ENCODE measurements at regions not wholly inside any gene's neighbourhood (a gene's known extent, or its start where the extent isn't known, plus 50 kb on each side); places are given as distances from the start of the nearest gene placed in this dataset.

DNA sequence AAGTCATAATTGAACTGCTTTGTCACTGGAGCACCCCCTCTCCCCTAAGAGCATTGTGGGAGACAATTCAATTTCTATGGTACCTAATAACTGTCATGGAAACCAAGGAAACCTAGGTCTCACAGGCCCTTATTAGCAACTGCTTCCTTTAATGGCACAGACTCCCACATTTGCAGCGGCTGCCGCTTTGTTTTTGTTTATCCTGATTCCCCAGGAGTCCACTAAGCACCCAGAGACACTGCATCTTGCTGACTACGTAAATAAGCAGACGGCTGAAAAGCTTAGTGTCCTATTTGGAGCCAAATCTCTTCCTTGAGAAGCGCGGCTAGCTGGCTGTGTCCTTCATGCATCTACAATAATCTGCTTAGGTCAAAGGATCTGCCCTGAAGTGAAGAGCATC lies 494.4 kb downstream of the TMA16 start:
- no peaks in the 10 kb centered on the region for H3K23me2 ChIP-seq (ENCODE audit: insufficient read length, low read depth, low read length, poor library complexity, severe bottlenecking)
- no peak overlapping the region for H2BK20ac ChIP-seq (ENCODE audit: low read depth, low read length, poor library complexity, severe bottlenecking)
- H4K91ac ChIP-seq (ENCODE audit: insufficient read length, low read depth, low read length) = no peak overlapping the region
- Mint-ChIP-seq H3K4me3 (no peak overlapping the region), H3K27ac (peak overlapping the region; percentile 2 to 73 (median 2); a peak in 4 of 7 replicates), H3K9me3 (no peaks in the 10 kb centered on the region), H3K4me1 (peaks cover 28 to 37% of the 10 kb centered on the region in 2 experiments), H3K36me3 (ENCODE audit: insufficient read depth in 1 of 3, low read depth in 3 of 3) (no peaks in the 10 kb centered on the region; a peak in 1 of 7 replicates), H3K27me3 (ENCODE audit: low read depth) (no peaks in the 10 kb centered on the region)
- peak overlapping the region; percentile 24; the same call in 1 of the 2 replicates for H3K14ac ChIP-seq (ENCODE audit: insufficient read depth, low read length)
- TF ChIP-seq, protein P1, sequence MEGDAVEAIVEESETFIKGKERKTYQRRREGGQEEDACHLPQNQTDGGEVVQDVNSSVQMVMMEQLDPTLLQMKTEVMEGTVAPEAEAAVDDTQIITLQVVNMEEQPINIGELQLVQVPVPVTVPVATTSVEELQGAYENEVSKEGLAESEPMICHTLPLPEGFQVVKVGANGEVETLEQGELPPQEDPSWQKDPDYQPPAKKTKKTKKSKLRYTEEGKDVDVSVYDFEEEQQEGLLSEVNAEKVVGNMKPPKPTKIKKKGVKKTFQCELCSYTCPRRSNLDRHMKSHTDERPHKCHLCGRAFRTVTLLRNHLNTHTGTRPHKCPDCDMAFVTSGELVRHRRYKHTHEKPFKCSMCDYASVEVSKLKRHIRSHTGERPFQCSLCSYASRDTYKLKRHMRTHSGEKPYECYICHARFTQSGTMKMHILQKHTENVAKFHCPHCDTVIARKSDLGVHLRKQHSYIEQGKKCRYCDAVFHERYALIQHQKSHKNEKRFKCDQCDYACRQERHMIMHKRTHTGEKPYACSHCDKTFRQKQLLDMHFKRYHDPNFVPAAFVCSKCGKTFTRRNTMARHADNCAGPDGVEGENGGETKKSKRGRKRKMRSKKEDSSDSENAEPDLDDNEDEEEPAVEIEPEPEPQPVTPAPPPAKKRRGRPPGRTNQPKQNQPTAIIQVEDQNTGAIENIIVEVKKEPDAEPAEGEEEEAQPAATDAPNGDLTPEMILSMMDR (conservative IDR thresholded peaks at IDR 0.05) = no peak
- H2BK5ac ChIP-seq (ENCODE audit: insufficient read length, low read length) = no peak overlapping the region
- H3K23ac ChIP-seq (ENCODE audit: insufficient read length, low read depth, low read length) = no peak overlapping the region
- H3K27me3 ChIP-seq (ENCODE audit: insufficient read depth, low read length) = no peaks in the 10 kb centered on the region
- DNase-seq = peak; percentile 24
- H3K9ac ChIP-seq (ENCODE audit: extremely low read depth, insufficient read length, low read length) = no peak overlapping the region
- H3K79me1 ChIP-seq (ENCODE audit: insufficient read depth, low read depth, low read length, poor library complexity, severe bottlenecking) = no peaks in the 10 kb centered on the region
- H2BK12ac ChIP-seq (ENCODE audit: insufficient read length, low read depth, low read length) = no peak overlapping the region
- no peaks in the 10 kb centered on the region for H3K9me3 ChIP-seq (ENCODE audit: control insufficient read depth, low read depth, low read length)
- no peak overlapping the region for H3K56ac ChIP-seq (ENCODE audit: insufficient read length, low read depth, low read length)
- no peak overlapping the region for H4K8ac ChIP-seq (replicated peaks; ENCODE audit: insufficient read length, low read depth, low read length)
- H3K4me2 ChIP-seq (ENCODE audit: insufficient read depth, insufficient read length, low read length) = no peak overlapping the region
- H2BK15ac ChIP-seq (ENCODE audit: low read depth, low read length) = no peak overlapping the region
- H3K18ac ChIP-seq (ENCODE audit: insufficient read length, low read depth, low read length) = no peak overlapping the region
- no CpG with 5 or more reads among the region's 6 CpGs for WGBS (ENCODE audit: extremely low coverage, insufficient read length, low lambda C conversion rate)
- no peak overlapping the region for H2BK120ac ChIP-seq (ENCODE audit: low read depth, low read length, poor library complexity, severe bottlenecking)
- H3K79me2 ChIP-seq (ENCODE audit: insufficient read depth, low read length) = no peaks in the 10 kb centered on the region
- H2AK5ac ChIP-seq (ENCODE audit: insufficient read length, low read length) = no peak overlapping the region
- no peak overlapping the region for H2AFZ ChIP-seq (ENCODE audit: low read length)
- no peak overlapping the region for H3K27ac ChIP-seq (ENCODE audit: insufficient read length, low read depth, low read length)
- H4K20me1 ChIP-seq (ENCODE audit: control insufficient read depth, insufficient read depth, insufficient read length) = no peaks in the 10 kb centered on the region
- no peak overlapping the region for H4K5ac ChIP-seq (ENCODE audit: insufficient read length, low read depth, low read length)
- H3K4me1 ChIP-seq (ENCODE audit: insufficient read depth, low read length) = no peaks in the 10 kb centered on the region
- no peak overlapping the region for H3T11ph ChIP-seq (ENCODE audit: low read length)
- H3K4ac ChIP-seq (ENCODE audit: low read depth, low read length) = no peak overlapping the region
